ENCODE measurements at regions not wholly inside any gene's neighbourhood (a gene's known extent, or its start where the extent isn't known, plus 50 kb on each side); places are given as distances from the start of the nearest gene placed in this dataset.

DNA sequence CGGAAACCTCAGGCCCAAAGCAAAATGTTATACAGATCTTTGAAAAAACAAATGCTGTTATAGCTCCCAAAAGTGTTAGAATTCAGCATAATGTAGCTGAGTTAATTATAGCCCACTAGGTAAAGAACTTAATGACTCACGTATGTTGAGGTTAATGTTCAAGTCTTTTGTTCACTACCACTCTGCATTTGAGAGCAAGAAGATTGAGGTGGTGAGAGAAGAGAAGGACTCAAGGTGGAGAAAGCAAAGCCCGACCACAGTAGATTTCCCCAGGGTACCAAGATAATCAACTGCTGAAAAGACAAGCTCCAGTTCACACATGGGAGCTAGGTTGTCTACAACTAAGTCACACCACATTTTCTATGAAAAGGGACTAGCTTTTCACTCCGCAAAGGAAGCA is 480.2 kb downstream of the DTHD1 start:
- intact Hi-C loops (cut with DNase I, micrococcal nuclease) = no loop called here
- Mint-ChIP-seq H3K36me3 (ENCODE audit: low read depth) (no peaks in the 10 kb centered on the region), H3K9me3 (no peaks in the 10 kb centered on the region), H3K27ac (no peak overlapping the region), H3K4me3 (no peak overlapping the region), H3K27me3 (peaks cover 6% of the 10 kb centered on the region), H3K4me1 (ENCODE audit: low read depth) (no peaks in the 10 kb centered on the region)
- H3K9me3 ChIP-seq (ENCODE audit: control insufficient read depth in 1 of 2, insufficient read depth in 1 of 2, low read length in 2 of 2) = no peaks in the 10 kb centered on the region
- no peaks in the 10 kb centered on the region for H3K4me1 ChIP-seq (ENCODE audit: insufficient read depth, low read length)
- DNase-seq = no peak
- TF ChIP-seq, protein P1, sequence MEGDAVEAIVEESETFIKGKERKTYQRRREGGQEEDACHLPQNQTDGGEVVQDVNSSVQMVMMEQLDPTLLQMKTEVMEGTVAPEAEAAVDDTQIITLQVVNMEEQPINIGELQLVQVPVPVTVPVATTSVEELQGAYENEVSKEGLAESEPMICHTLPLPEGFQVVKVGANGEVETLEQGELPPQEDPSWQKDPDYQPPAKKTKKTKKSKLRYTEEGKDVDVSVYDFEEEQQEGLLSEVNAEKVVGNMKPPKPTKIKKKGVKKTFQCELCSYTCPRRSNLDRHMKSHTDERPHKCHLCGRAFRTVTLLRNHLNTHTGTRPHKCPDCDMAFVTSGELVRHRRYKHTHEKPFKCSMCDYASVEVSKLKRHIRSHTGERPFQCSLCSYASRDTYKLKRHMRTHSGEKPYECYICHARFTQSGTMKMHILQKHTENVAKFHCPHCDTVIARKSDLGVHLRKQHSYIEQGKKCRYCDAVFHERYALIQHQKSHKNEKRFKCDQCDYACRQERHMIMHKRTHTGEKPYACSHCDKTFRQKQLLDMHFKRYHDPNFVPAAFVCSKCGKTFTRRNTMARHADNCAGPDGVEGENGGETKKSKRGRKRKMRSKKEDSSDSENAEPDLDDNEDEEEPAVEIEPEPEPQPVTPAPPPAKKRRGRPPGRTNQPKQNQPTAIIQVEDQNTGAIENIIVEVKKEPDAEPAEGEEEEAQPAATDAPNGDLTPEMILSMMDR (IDR thresholded peaks at IDR 0.05) = no peak
- no peak overlapping the region for H3K27ac ChIP-seq (ENCODE audit: low read depth in 1 of 2, low read length in 2 of 2)
- no peak overlapping the region for H3K4me3 ChIP-seq (ENCODE audit: low read length)
- no peak for ATAC-seq (ENCODE audit: poor library complexity)
- H3K27me3 ChIP-seq (ENCODE audit: control insufficient read depth in 1 of 2, insufficient read depth in 2 of 2, low read length in 2 of 2) = no peaks in the 10 kb centered on the region
- H3K36me3 ChIP-seq (ENCODE audit: insufficient read depth, low read length) = no peaks in the 10 kb centered on the region
- ChIA-PET CTCF (no interaction called here), POLR2A (no interaction called here)

GRCh38 chr4:36763814-36764213 is 480.7 kb upstream of the NWD2 start:
- no peaks in the 10 kb centered on the region for H3K9me3 ChIP-seq (ENCODE audit: control insufficient read depth in 1 of 2, insufficient read depth in 1 of 2, low read length in 2 of 2)
- no peak overlapping the region for H3K27ac ChIP-seq (ENCODE audit: low read depth in 1 of 2, low read length in 2 of 2)
- intact Hi-C loops (cut with DNase I, micrococcal nuclease) = no loop called here
- Mint-ChIP-seq H3K36me3 (ENCODE audit: low read depth) (no peaks in the 10 kb centered on the region), H3K27me3 (peaks cover 6% of the 10 kb centered on the region), H3K4me3 (no peak overlapping the region), H3K4me1 (ENCODE audit: low read depth) (no peaks in the 10 kb centered on the region), H3K9me3 (no peaks in the 10 kb centered on the region), H3K27ac (no peak overlapping the region)
- no peaks in the 10 kb centered on the region for H3K36me3 ChIP-seq (ENCODE audit: insufficient read depth, low read length)
- TF ChIP-seq, protein P1 (IDR thresholded peaks at IDR 0.05) = no peak
- ChIA-PET CTCF (no interaction called here), POLR2A (no interaction called here)
- H3K27me3 ChIP-seq (ENCODE audit: control insufficient read depth in 1 of 2, insufficient read depth in 2 of 2, low read length in 2 of 2) = no peaks in the 10 kb centered on the region
- no peak for ATAC-seq (ENCODE audit: poor library complexity)
- no peak overlapping the region for H3K4me3 ChIP-seq (ENCODE audit: low read length)
- no peaks in the 10 kb centered on the region for H3K4me1 ChIP-seq (ENCODE audit: insufficient read depth, low read length)
- no peak for DNase-seq

- ATAC-seq (ENCODE audit: poor library complexity) = no peak
- Mint-ChIP-seq H3K9me3 (no peaks in the 10 kb centered on the region), H3K4me3 (no peak overlapping the region), H3K27me3 (no peaks in the 10 kb centered on the region), H3K27ac (no peak overlapping the region), H3K4me1 (ENCODE audit: low read depth) (no peaks in the 10 kb centered on the region), H3K36me3 (ENCODE audit: low read depth) (no peaks in the 10 kb centered on the region)
- Histone ChIP-seq H3K9me3 (ENCODE audit: control insufficient read depth in 1 of 2, insufficient read depth in 1 of 2, low read length in 2 of 2) (no peaks in the 10 kb centered on the region), H3K4me1 (ENCODE audit: insufficient read depth, low read length) (no peaks in the 10 kb centered on the region), H3K27me3 (ENCODE audit: control insufficient read depth in 1 of 2, insufficient read depth in 2 of 2, low read length in 2 of 2) (no peaks in the 10 kb centered on the region), H3K27ac (ENCODE audit: low read depth in 1 of 2, low read length in 2 of 2) (no peak overlapping the region), H3K4me3 (ENCODE audit: low read length) (no peak overlapping the region), H3K36me3 (ENCODE audit: insufficient read depth, low read length) (no peaks in the 10 kb centered on the region)
- no peak for DNase-seq
- intact Hi-C loops (cut with DNase I, micrococcal nuclease) = no loop called here
- TF ChIP-seq, protein P1 (IDR thresholded peaks at IDR 0.05) = no peak
- POLR2A ChIA-PET = no interaction called here
- CTCF ChIA-PET = no interaction called here
Observed at GRCh38 chr4:36767596-36767995, 476.9 kb upstream of the NWD2 start.

Data from CD4-positive, alpha-beta T cell (primary cell).